ENCODE measurements at regions not wholly inside any gene's neighbourhood (a gene's known extent, or its start where the extent isn't known, plus 50 kb on each side); places are given as distances from the start of the nearest gene placed in this dataset.

- DNase-seq (ENCODE audit: low spot score) (no peak), ATAC-seq (ENCODE audit: low FRiP score) (no peak)
- no peak for TF ChIP-seq CTCF (IDR thresholded peaks at IDR 0.05)
These were observed 103.4 kb upstream of the CCN2 start for GRCh38 chr6:132054525-132054924.

GRCh38 chr6:132053511-132053910 is 102.3 kb upstream of the CCN2 start:
- ATAC-seq (ENCODE audit: low FRiP score) (no peak), DNase-seq (ENCODE audit: low spot score) (no peak)
- no peak for TF ChIP-seq CTCF (IDR thresholded peaks at IDR 0.05)

- ATAC-seq (ENCODE audit: low FRiP score) (no peak), DNase-seq (ENCODE audit: low spot score) (no peak)
- TF ChIP-seq CTCF (IDR thresholded peaks at IDR 0.05) = no peak
These were observed 100.9 kb upstream of the CCN2 start for GRCh38 chr6:132052096-132052495.

- DNase-seq (ENCODE audit: low spot score) = no peak
- no peak for TF ChIP-seq CTCF (IDR thresholded peaks at IDR 0.05)
- no peak for ATAC-seq (ENCODE audit: low FRiP score)
These were observed 94.7 kb upstream of the CCN2 start for GRCh38 chr6:132045877-132046276.

GRCh38 chr6:132043148-132043547 is 92.0 kb upstream of the CCN2 start:
- TF ChIP-seq CTCF (IDR thresholded peaks at IDR 0.05) = no peak
- DNase-seq (ENCODE audit: low spot score) (no peak), ATAC-seq (ENCODE audit: low FRiP score) (no peak)

GRCh38 chr6:132041706-132042105 is 90.5 kb upstream of the CCN2 start:
- no peak for ATAC-seq (ENCODE audit: low FRiP score)

GRCh38 chr6:132028029-132028428 is 76.9 kb upstream of the CCN2 start:
- ATAC-seq (ENCODE audit: low FRiP score) = no peak
- no peak for DNase-seq (ENCODE audit: low spot score)
- no peak for TF ChIP-seq CTCF (IDR thresholded peaks at IDR 0.05)

More at GRCh38 chr6:132041706-132042105, 90.5 kb upstream of the CCN2 start:
- no peak for TF ChIP-seq CTCF (IDR thresholded peaks at IDR 0.05)
- DNase-seq (ENCODE audit: low spot score) = no peak
